Ishikawa (cell line): ENCODE measurements at regions not wholly inside any gene's neighbourhood (a gene's known extent, or its start where the extent isn't known, plus 50 kb on each side); places are given as distances from the start of the nearest gene placed in this dataset.

Experiments used
- CEBPB ChIP-seq: IDR thresholded peaks from 2 replicates; pipeline ENCODE4 v1.6.1; 2012
- CREB1 ChIP-seq: IDR thresholded peaks from 2 replicates; pipeline ENCODE4 v1.6.1; 2012; ENCODE audit warnings: low read depth
- EGR1 ChIP-seq: IDR thresholded peaks from 2 replicates; pipeline ENCODE4 v1.6.1; 2012
- EP300 ChIP-seq: IDR thresholded peaks from 2 replicates; pipeline ENCODE4 v1.6.1; 2012; ENCODE audit warnings: borderline replicate concordance
- FOXM1 ChIP-seq: IDR thresholded peaks from 2 replicates; pipeline ENCODE4 v1.6.1; 2012; ENCODE audit warnings: low read depth, borderline replicate concordance
- MAX ChIP-seq: IDR thresholded peaks from 2 replicates; pipeline ENCODE4 v1.6.1; 2012
- NFIC ChIP-seq: IDR thresholded peaks from 2 replicates; pipeline ENCODE4 v1.6.1; 2012
- RAD21 ChIP-seq: IDR thresholded peaks from 2 replicates; pipeline ENCODE4 v1.6.1; 2012; ENCODE audit warnings: low read depth
- REST ChIP-seq: IDR thresholded peaks from 2 replicates; pipeline ENCODE4 v1.6.1; 2012; ENCODE audit warnings: low read depth, mild to moderate bottlenecking
- TAF1 ChIP-seq: IDR thresholded peaks from 2 replicates; pipeline ENCODE4 v1.6.1; 2012; ENCODE audit warnings: low read depth, mild to moderate bottlenecking
- TCF12 ChIP-seq: IDR thresholded peaks from 2 replicates; pipeline ENCODE4 v1.6.1; 2012; ENCODE audit warnings: low read depth
- TEAD4 ChIP-seq: IDR thresholded peaks from 2 replicates; pipeline ENCODE4 v1.6.1; 2012
- USF1 ChIP-seq: IDR thresholded peaks from 2 replicates; pipeline ENCODE4 v1.6.1; 2012
- YY1 ChIP-seq: IDR thresholded peaks from 2 replicates; pipeline ENCODE4 v1.6.1; 2012; ENCODE audit warnings: low read depth
- ZBTB7A ChIP-seq: IDR thresholded peaks from 2 replicates; pipeline ENCODE4 v1.6.1; 2012; ENCODE audit warnings: low read depth

- no peak for TF ChIP-seq CREB1
- no peak for TF ChIP-seq TEAD4
- TF ChIP-seq EP300, result no peak
Observed at GRCh38 chr2:136434251-136434715, 316.3 kb upstream of the CXCR4 start.

GRCh38 chr2:136433261-136433660 lies 315.3 kb upstream of the CXCR4 start:
- TF ChIP-seq MAX (no peak), FOXM1 (no peak), TEAD4 (no peak), TAF1 (no peak), YY1 (no peak), EGR1 (no peak)

- TF ChIP-seq TAF1, result no peak
- no peak for TF ChIP-seq RAD21
- no peak for TF ChIP-seq CEBPB
Observed at GRCh38 chr2:136424112-136424511, 306.2 kb upstream of the CXCR4 start.

GRCh38 chr2:136423516-136423996 lies 305.6 kb upstream of the CXCR4 start:
- peak; percentile 70; the same call in 1 of the 2 replicates for TF ChIP-seq ZBTB7A
- peak; percentile 95 for TF ChIP-seq RAD21
- no peak for TF ChIP-seq CEBPB

- TF ChIP-seq TEAD4 (no peak), EGR1 (no peak), ZBTB7A (no peak), RAD21 (no peak), TCF12 (no peak)
Observed at GRCh38 chr2:136422512-136422911, 304.6 kb upstream of the CXCR4 start.

- no peak for TF ChIP-seq TCF12
- no peak for TF ChIP-seq CREB1
- no peak for TF ChIP-seq CEBPB
- TF ChIP-seq FOXM1, result no peak
- no peak for TF ChIP-seq REST
- no peak for TF ChIP-seq YY1
- no peak for TF ChIP-seq MAX
- TF ChIP-seq EP300, result no peak
- TF ChIP-seq EGR1, result no peak
- no peak for TF ChIP-seq USF1
- TF ChIP-seq TAF1, result no peak
- TF ChIP-seq TEAD4, result no peak
Observed at GRCh38 chr2:136420346-136420745, 302.4 kb upstream of the CXCR4 start.

GRCh38 chr2:136411946-136412345 lies 294.0 kb upstream of the CXCR4 start:
- TF ChIP-seq CREB1 (no peak), NFIC (no peak)

- no peak for TF ChIP-seq EP300
- TF ChIP-seq NFIC, result no peak
- TF ChIP-seq YY1, result no peak
- no peak for TF ChIP-seq TAF1
- TF ChIP-seq CEBPB, result no peak
- no peak for TF ChIP-seq RAD21
- no peak for TF ChIP-seq CREB1
- no peak for TF ChIP-seq ZBTB7A
- TF ChIP-seq MAX, result no peak
- no peak for TF ChIP-seq TCF12
- TF ChIP-seq EGR1, result no peak
- TF ChIP-seq REST, result no peak
- no peak for TF ChIP-seq USF1
- TF ChIP-seq FOXM1, result no peak
- TF ChIP-seq TEAD4, result no peak
Observed at GRCh38 chr2:136410673-136411072, 292.7 kb upstream of the CXCR4 start.
